ENCODE measurements at regions not wholly inside any gene's neighbourhood (a gene's known extent, or its start where the extent isn't known, plus 50 kb on each side); places are given as distances from the start of the nearest gene placed in this dataset.

DNA sequence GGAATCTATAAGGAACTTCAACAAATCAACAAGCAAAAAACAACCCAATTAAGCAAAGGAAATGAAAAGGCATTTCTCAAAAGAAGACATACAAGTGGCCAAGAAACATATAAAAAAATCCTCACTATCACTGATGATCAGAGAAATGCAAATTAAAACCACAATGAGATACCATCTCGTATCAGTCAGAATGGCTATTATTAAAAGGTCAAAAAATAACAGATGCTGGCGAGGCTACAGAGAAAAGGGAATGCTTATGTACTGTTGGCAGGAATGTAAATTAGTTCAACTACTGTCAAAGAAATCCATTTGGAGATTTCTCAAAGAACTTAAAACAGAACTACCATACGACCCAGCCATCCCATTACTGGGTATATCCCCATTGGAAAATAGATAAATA lies 292.4 kb upstream of the FAT1 start:
- Histone ChIP-seq H3K9me3 (no peaks in the 10 kb centered on the region), H3K4me3 (no peak overlapping the region), H3K4me1 (no peaks in the 10 kb centered on the region), H3K27me3 (no peaks in the 10 kb centered on the region), H3K36me3 (no peaks in the 10 kb centered on the region), H3K27ac (no peak overlapping the region)
- no peak for DNase-seq (ENCODE audit: extremely low spot score in 2 of 2)
- no peak for TF ChIP-seq POLR2AphosphoS5 (IDR thresholded peaks at IDR 0.05; ENCODE audit: insufficient read depth in 1 of 2, low read depth in 1 of 2)
- TF ChIP-seq, protein P1, sequence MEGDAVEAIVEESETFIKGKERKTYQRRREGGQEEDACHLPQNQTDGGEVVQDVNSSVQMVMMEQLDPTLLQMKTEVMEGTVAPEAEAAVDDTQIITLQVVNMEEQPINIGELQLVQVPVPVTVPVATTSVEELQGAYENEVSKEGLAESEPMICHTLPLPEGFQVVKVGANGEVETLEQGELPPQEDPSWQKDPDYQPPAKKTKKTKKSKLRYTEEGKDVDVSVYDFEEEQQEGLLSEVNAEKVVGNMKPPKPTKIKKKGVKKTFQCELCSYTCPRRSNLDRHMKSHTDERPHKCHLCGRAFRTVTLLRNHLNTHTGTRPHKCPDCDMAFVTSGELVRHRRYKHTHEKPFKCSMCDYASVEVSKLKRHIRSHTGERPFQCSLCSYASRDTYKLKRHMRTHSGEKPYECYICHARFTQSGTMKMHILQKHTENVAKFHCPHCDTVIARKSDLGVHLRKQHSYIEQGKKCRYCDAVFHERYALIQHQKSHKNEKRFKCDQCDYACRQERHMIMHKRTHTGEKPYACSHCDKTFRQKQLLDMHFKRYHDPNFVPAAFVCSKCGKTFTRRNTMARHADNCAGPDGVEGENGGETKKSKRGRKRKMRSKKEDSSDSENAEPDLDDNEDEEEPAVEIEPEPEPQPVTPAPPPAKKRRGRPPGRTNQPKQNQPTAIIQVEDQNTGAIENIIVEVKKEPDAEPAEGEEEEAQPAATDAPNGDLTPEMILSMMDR (IDR thresholded peaks at IDR 0.05): no peak
- intact Hi-C loops (cut with DNase I): no loop called here

GRCh38 chr4:187017147-187017546 lies 293.5 kb upstream of the FAT1 start:
- H3K27me3 ChIP-seq: no peaks in the 10 kb centered on the region
- no peak for DNase-seq (ENCODE audit: extremely low spot score in 2 of 2)
- intact Hi-C loops (cut with DNase I): no loop called here

GRCh38 chr4:187019896-187020295 lies 296.2 kb upstream of the FAT1 start:
- no peak overlapping the region for H3K4me3 ChIP-seq
- H3K27ac ChIP-seq: no peak overlapping the region
- intact Hi-C loops (cut with DNase I): no loop called here
- H3K4me1 ChIP-seq: no peaks in the 10 kb centered on the region
- no peaks in the 10 kb centered on the region for H3K27me3 ChIP-seq
- TF ChIP-seq, protein P1 (IDR thresholded peaks at IDR 0.05): no peak
- no peak for TF ChIP-seq POLR2AphosphoS5 (IDR thresholded peaks at IDR 0.05; ENCODE audit: insufficient read depth in 1 of 2, low read depth in 1 of 2)
- TF ChIP-seq POLR2A (IDR thresholded peaks at IDR 0.05): no peak
- DNase-seq (ENCODE audit: extremely low spot score in 2 of 2): no peak
- H3K36me3 ChIP-seq: no peaks in the 10 kb centered on the region
- no peaks in the 10 kb centered on the region for H3K9me3 ChIP-seq

More at GRCh38 chr4:187017147-187017546, 293.5 kb upstream of the FAT1 start:
- Histone ChIP-seq H3K4me3 (no peak overlapping the region), H3K9me3 (no peaks in the 10 kb centered on the region), H3K27ac (no peak overlapping the region), H3K4me1 (no peaks in the 10 kb centered on the region), H3K36me3 (no peaks in the 10 kb centered on the region)
- TF ChIP-seq, protein P1 (IDR thresholded peaks at IDR 0.05): no peak
- no peak for TF ChIP-seq POLR2AphosphoS5 (IDR thresholded peaks at IDR 0.05; ENCODE audit: insufficient read depth in 1 of 2, low read depth in 1 of 2)
- TF ChIP-seq POLR2A (IDR thresholded peaks at IDR 0.05): no peak

- no peaks in the 10 kb centered on the region for H3K36me3 ChIP-seq
- no peaks in the 10 kb centered on the region for H3K9me3 ChIP-seq
- H3K4me1 ChIP-seq: no peaks in the 10 kb centered on the region
- intact Hi-C loops (cut with DNase I): no loop called here
- no peak for DNase-seq (ENCODE audit: extremely low spot score in 2 of 2)
- no peak overlapping the region for H3K27ac ChIP-seq
- no peak overlapping the region for H3K4me3 ChIP-seq
- no peak for TF ChIP-seq POLR2AphosphoS5 (IDR thresholded peaks at IDR 0.05; ENCODE audit: insufficient read depth in 1 of 2, low read depth in 1 of 2)
- TF ChIP-seq, protein P1 (IDR thresholded peaks at IDR 0.05): no peak
- no peaks in the 10 kb centered on the region for H3K27me3 ChIP-seq
Observed at GRCh38 chr4:187020676-187021075, 297.0 kb upstream of the FAT1 start.

GRCh38 chr4:187021436-187022205 lies 298.0 kb upstream of the FAT1 start:
- intact Hi-C loops (cut with DNase I): no loop called here
- Histone ChIP-seq H3K4me1 (no peaks in the 10 kb centered on the region), H3K9me3 (no peaks in the 10 kb centered on the region), H3K36me3 (no peaks in the 10 kb centered on the region), H3K27ac (no peak overlapping the region), H3K27me3 (no peaks in the 10 kb centered on the region), H3K4me3 (no peak overlapping the region)
- no peak for DNase-seq (ENCODE audit: extremely low spot score in 2 of 2)
- TF ChIP-seq POLR2A (IDR thresholded peaks at IDR 0.05) (no peak), POLR2AphosphoS5 (IDR thresholded peaks at IDR 0.05; ENCODE audit: insufficient read depth in 1 of 2, low read depth in 1 of 2) (no peak)
- TF ChIP-seq, protein P1 (IDR thresholded peaks at IDR 0.05): no peak
